ENCODE measurements at regions not wholly inside any gene's neighbourhood (a gene's known extent, or its start where the extent isn't known, plus 50 kb on each side); places are given as distances from the start of the nearest gene placed in this dataset.

DNA sequence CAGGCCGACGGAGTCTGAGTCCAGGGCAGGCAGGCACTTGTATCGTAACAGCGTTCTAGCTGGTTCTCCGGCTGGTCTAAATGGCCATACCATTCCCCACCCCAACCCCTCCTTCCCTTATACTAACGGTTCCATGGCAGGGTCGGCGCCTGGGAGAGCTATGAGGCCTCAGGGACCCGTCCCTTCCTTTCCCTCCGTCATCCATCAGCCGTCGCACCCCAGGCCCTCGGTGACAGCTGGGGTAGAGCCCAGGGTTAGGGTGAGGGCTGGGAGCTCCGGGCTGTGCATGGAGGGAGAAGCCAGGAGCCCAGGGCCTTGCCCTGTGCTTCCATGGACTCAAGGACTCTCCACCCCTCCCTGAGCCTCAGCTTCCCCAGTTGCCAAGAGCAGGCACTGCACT lies 101.4 kb downstream of the RBFOX3 start:
- TF ChIP-seq LEF1 (IDR thresholded peaks at IDR 0.05; ENCODE audit: borderline replicate concordance): no peak
- TF ChIP-seq SUZ12 (IDR thresholded peaks at IDR 0.05): no peak
- TF ChIP-seq FOXK2 (IDR thresholded peaks at IDR 0.05): no peak
- TF ChIP-seq BHLHE40 (IDR thresholded peaks at IDR 0.05; ENCODE audit: borderline replicate concordance): no peak
- TF ChIP-seq SP1 (IDR thresholded peaks at IDR 0.05): no peak
- no peak for TF ChIP-seq FOXA1 (IDR thresholded peaks at IDR 0.05)
- TF ChIP-seq ELF4 (IDR thresholded peaks at IDR 0.05): no peak
- TF ChIP-seq FOXM1 (IDR thresholded peaks at IDR 0.05; ENCODE audit: borderline replicate concordance): no peak
- no peak for TF ChIP-seq NFRKB (IDR thresholded peaks at IDR 0.05)
- no peak for TF ChIP-seq HDGF (IDR thresholded peaks at IDR 0.05; ENCODE audit: borderline replicate concordance)
- TF ChIP-seq ZNF384 (IDR thresholded peaks at IDR 0.05): no peak
- no peak for TF ChIP-seq CTBP1 (IDR thresholded peaks at IDR 0.05; ENCODE audit: borderline replicate concordance)
